GM23248 (cell line): ENCODE measurements at regions not wholly inside any gene's neighbourhood (a gene's known extent, or its start where the extent isn't known, plus 50 kb on each side); places are given as distances from the start of the nearest gene placed in this dataset.

Experiments
- DNase-seq: peaks from one replicate; pipeline ENCODE4 v3.0.0-alpha.2; 2015
- H2AFZ ChIP-seq: fragments of 200-600 bp; sonication (generic); 2 replicates; pipeline ENCODE4 v1.6.1; 2016; ENCODE audit warnings: antibody characterized with exemption
- H3F3A ChIP-seq: fragments of 200-600 bp; sonication (generic); 2 replicates; pipeline ENCODE4 v1.6.1; 2016; ENCODE audit warnings: mild to moderate bottlenecking, antibody characterized with exemption, mixed run types; ENCODE audit not compliant: insufficient read depth
- H3K27ac ChIP-seq: fragments of 200-600 bp; sonication (generic); 2 replicates; pipeline ENCODE4 v1.5.1; 2016; ENCODE audit warnings: mild to moderate bottlenecking
- H3K27me3 ChIP-seq: fragments of 200-600 bp; sonication (generic); replicated peaks from 2 replicates; pipeline ENCODE4 v1.6.1; 2016; ENCODE audit warnings: mild to moderate bottlenecking; ENCODE audit not compliant: insufficient read depth
- H3K36me3 ChIP-seq: fragments of 200-600 bp; sonication (generic); 2 replicates; pipeline ENCODE4 v1.6.1; 2016; ENCODE audit warnings: low read depth, mild to moderate bottlenecking
- H3K4me1 ChIP-seq: fragments of 200-600 bp; sonication (generic); 2 replicates; pipeline ENCODE4 v1.6.1; 2016; ENCODE audit warnings: mild to moderate bottlenecking; ENCODE audit not compliant: insufficient read depth
- H3K4me2 ChIP-seq: fragments of 200-600 bp; sonication (generic); one replicate; pipeline ENCODE4 v1.6.1; 2016; ENCODE audit warnings: mild to moderate bottlenecking; ENCODE audit not compliant: unreplicated experiment
- H3K4me3 ChIP-seq: fragments of 200-600 bp; sonication (generic); 2 replicates; pipeline ENCODE4 v1.5.1; 2016; ENCODE audit warnings: mild to moderate bottlenecking
- H3K79me2 ChIP-seq: fragments of 200-600 bp; sonication (generic); 2 replicates; pipeline ENCODE4 v1.6.1; 2016; ENCODE audit warnings: mild to moderate bottlenecking; ENCODE audit not compliant: insufficient read depth
- H3K9ac ChIP-seq: fragments of 200-600 bp; sonication (generic); 2 replicates; pipeline ENCODE4 v1.6.1; 2016; ENCODE audit warnings: mild to moderate bottlenecking
- H3K9me2 ChIP-seq: fragments of 200-600 bp; sonication (generic); 2 replicates; pipeline ENCODE4 v1.6.1; 2016; ENCODE audit warnings: mixed run types, mild to moderate bottlenecking, moderate library complexity; ENCODE audit not compliant: insufficient read depth
- H3K9me3 ChIP-seq: fragments of 200-600 bp; sonication (generic); one replicate; pipeline ENCODE4 v1.6.1; 2017; ENCODE audit warnings: low read depth
- H4K20me1 ChIP-seq: fragments of 200-600 bp; sonication (generic); 2 replicates; pipeline ENCODE4 v1.6.0; 2016; ENCODE audit not compliant: insufficient read depth
- EZH2 ChIP-seq: fragments of 200-600 bp; sonication (generic); IDR thresholded peaks from 2 replicates; pipeline ENCODE4 v1.6.1; 2018; ENCODE audit warnings: antibody characterized with exemption, mild to moderate bottlenecking; ENCODE audit not compliant: insufficient read depth, poor library complexity, severe bottlenecking
- EZH2phosphoT487 ChIP-seq: fragments of 200-600 bp; sonication (generic); IDR thresholded peaks from 2 replicates; pipeline ENCODE4 v1.6.1; 2018; ENCODE audit warnings: antibody characterized with exemption, moderate library complexity, mild to moderate bottlenecking, low read depth; ENCODE audit not compliant: insufficient read depth
- WGBS, 2 experiments: methylation state at CpG; one replicate each; pipeline ENCODE4 v1.1.6; 2015 to 2017; ENCODE audit warnings: low lambda C conversion rate in 2 of 2, low coverage in 1 of 2; ENCODE audit errors: missing lambda C conversion rate in 2 of 2; 5-methylcytosine and 5-hydroxymethylcytosine counted together
- in situ Hi-C: fragments of 300-500 bp; cut with MboI; formaldehyde crosslinking; loops from 2 replicates; pipeline ENCODE4 v1.15.0; 2020

- in situ Hi-C loops = no loop called here
- no peak for DNase-seq
- no peaks in the 10 kb centered on the region for H3K9me2 ChIP-seq
- no peak overlapping the region for H3K4me3 ChIP-seq
- peak overlapping the region; percentile 11; the same call in 1 of the 2 replicates for H3K9ac ChIP-seq
- no peaks in the 10 kb centered on the region for H3K36me3 ChIP-seq
- peaks cover 16% of the 10 kb centered on the region for H3F3A ChIP-seq
- TF ChIP-seq EZH2 = no peak
- no peak for TF ChIP-seq EZH2phosphoT487
- peak overlapping the region; percentile 78 for H3K27ac ChIP-seq
- no peaks in the 10 kb centered on the region for H3K79me2 ChIP-seq
- no peaks in the 10 kb centered on the region for H3K9me3 ChIP-seq
- H4K20me1 ChIP-seq = no peaks in the 10 kb centered on the region
- H3K27me3 ChIP-seq = no peaks in the 10 kb centered on the region
- peaks cover 32% of the 10 kb centered on the region for H3K4me1 ChIP-seq
- H2AFZ ChIP-seq = 0 out of 2 replicates have a peak overlapping the region, but pooled peaks have one; percentile 0
- 60 to 64% methylated on average over 2 of the region's 2 CpGs for WGBS, 2 experiments
- H3K4me2 ChIP-seq = peak overlapping the region; percentile 31
Observed at GRCh38 chr2:66889632-66889882, 454.6 kb downstream of the MEIS1 start.

GRCh38 chr2:66890166-66890742 is 455.3 kb downstream of the MEIS1 start:
- in situ Hi-C loops = no loop called here
- H3K4me1 ChIP-seq = peaks cover 32% of the 10 kb centered on the region
- H3K4me2 ChIP-seq = peak overlapping the region; percentile 31
- H3K27me3 ChIP-seq = no peaks in the 10 kb centered on the region
- H4K20me1 ChIP-seq = no peaks in the 10 kb centered on the region
- H3K9me2 ChIP-seq = no peaks in the 10 kb centered on the region
- H3K9me3 ChIP-seq = no peaks in the 10 kb centered on the region
- no peaks in the 10 kb centered on the region for H3K79me2 ChIP-seq
- DNase-seq = no peak
- H3K36me3 ChIP-seq = no peaks in the 10 kb centered on the region
- H3F3A ChIP-seq = peaks cover 16% of the 10 kb centered on the region
- no peak overlapping the region for H2AFZ ChIP-seq
- TF ChIP-seq EZH2phosphoT487 = no peak
- H3K4me3 ChIP-seq = no peak overlapping the region
- no peak overlapping the region for H3K9ac ChIP-seq
- H3K27ac ChIP-seq = peak overlapping the region; percentile 78

GRCh38 chr2:66895206-66895605 is 460.3 kb downstream of the MEIS1 start:
- Histone ChIP-seq H3F3A (peaks cover 20% of the 10 kb centered on the region), H3K4me3 (no peak overlapping the region), H3K36me3 (no peaks in the 10 kb centered on the region), H4K20me1 (no peaks in the 10 kb centered on the region), H3K4me1 (peaks cover 38% of the 10 kb centered on the region), H3K9ac (no peak overlapping the region), H3K9me2 (no peaks in the 10 kb centered on the region), H3K27ac (no peak overlapping the region), H3K4me2 (no peak overlapping the region), H3K27me3 (no peaks in the 10 kb centered on the region), H3K79me2 (no peaks in the 10 kb centered on the region), H3K9me3 (no peaks in the 10 kb centered on the region), H2AFZ (no peak overlapping the region)
- in situ Hi-C loops = no loop called here
- 97% methylated on average over 2 of the region's 2 CpGs for WGBS, 2 experiments
- TF ChIP-seq EZH2phosphoT487 (no peak), EZH2 (no peak)
- no peak for DNase-seq

GRCh38 chr2:66896131-66896530 is 461.2 kb downstream of the MEIS1 start:
- H3K9me3 ChIP-seq = no peaks in the 10 kb centered on the region
- H3K27ac ChIP-seq = no peak overlapping the region
- in situ Hi-C loops = no loop called here
- no peak overlapping the region for H3K9ac ChIP-seq
- no peaks in the 10 kb centered on the region for H3K79me2 ChIP-seq
- H3K27me3 ChIP-seq = no peaks in the 10 kb centered on the region
- no peak overlapping the region for H3K4me3 ChIP-seq
- no peak overlapping the region for H3K4me2 ChIP-seq
- H2AFZ ChIP-seq = no peak overlapping the region
- peaks cover 20% of the 10 kb centered on the region for H3F3A ChIP-seq
- no peaks in the 10 kb centered on the region for H3K36me3 ChIP-seq
- H3K4me1 ChIP-seq = peaks cover 33% of the 10 kb centered on the region
- H3K9me2 ChIP-seq = no peaks in the 10 kb centered on the region
- no peaks in the 10 kb centered on the region for H4K20me1 ChIP-seq
- TF ChIP-seq EZH2 = no peak
- TF ChIP-seq EZH2phosphoT487 = no peak
- no peak for DNase-seq

- H3K9ac ChIP-seq = no peak overlapping the region
- H3K4me3 ChIP-seq = no peak overlapping the region
- no peak for TF ChIP-seq EZH2phosphoT487
- TF ChIP-seq EZH2 = no peak
- peak overlapping the region; percentile 54 for H2AFZ ChIP-seq
- H3K9me3 ChIP-seq = no peaks in the 10 kb centered on the region
- H3K79me2 ChIP-seq = no peaks in the 10 kb centered on the region
- no peaks in the 10 kb centered on the region for H3K9me2 ChIP-seq
- peaks cover 20% of the 10 kb centered on the region for H3F3A ChIP-seq
- no peaks in the 10 kb centered on the region for H4K20me1 ChIP-seq
- 42 to 56% methylated on average over 1 of the region's 1 CpG for WGBS, 2 experiments
- H3K27me3 ChIP-seq = no peaks in the 10 kb centered on the region
- H3K36me3 ChIP-seq = no peaks in the 10 kb centered on the region
- in situ Hi-C loops = no loop called here
- peaks cover 33% of the 10 kb centered on the region for H3K4me1 ChIP-seq
- peak; percentile 79 for DNase-seq
- peak overlapping the region; percentile 64 for H3K4me2 ChIP-seq
- H3K27ac ChIP-seq = peak overlapping the region; percentile 54
Observed at GRCh38 chr2:66897181-66897580, 462.3 kb downstream of the MEIS1 start.
